Neural cell (in vitro differentiated cells): ENCODE measurements at regions not wholly inside any gene's neighbourhood (a gene's known extent, or its start where the extent isn't known, plus 50 kb on each side); places are given as distances from the start of the nearest gene placed in this dataset.
A peak's percentile ranks its signal among the peaks of the same experiment; 100 is the strongest.

ENCODE experiments used
- H2AFZ ChIP-seq: fragments of 200-600, 300-800 bp; sonication (generic), shearing (Covaris generic); 2 replicates; pipeline ENCODE4 v1.6.0; 2014; ENCODE audit warnings: low read depth, mild to moderate bottlenecking, antibody characterized with exemption, low read length, moderate library complexity
- H3F3A ChIP-seq: fragments of 200-600 bp; shearing (Covaris generic); 2 replicates; pipeline ENCODE4 v1.6.1; 2016; ENCODE audit warnings: mild to moderate bottlenecking, moderate library complexity, mixed read lengths, antibody characterized with exemption, low read length; ENCODE audit not compliant: insufficient read depth, poor library complexity, severe bottlenecking
- H3K27ac ChIP-seq: fragments of 200-600, 300-800 bp; sonication (generic), shearing (Covaris generic); 2 replicates; pipeline ENCODE4 v1.5.1; 2014; ENCODE audit warnings: mild to moderate bottlenecking, low read length, moderate library complexity
- H3K27me3 ChIP-seq: fragments of 300-800, 200-600 bp; sonication (generic), shearing (Covaris generic); 2 replicates; pipeline ENCODE4 v1.6.0; 2014; ENCODE audit warnings: mild to moderate bottlenecking, low read depth, low read length, moderate library complexity; ENCODE audit not compliant: insufficient read depth
- H3K36me3 ChIP-seq: fragments of 300-800, 200-600 bp; sonication (generic), shearing (Covaris generic); 2 replicates; pipeline ENCODE4 v1.5.1; 2014; ENCODE audit warnings: mild to moderate bottlenecking, antibody characterized with exemption, low read length, moderate library complexity; ENCODE audit not compliant: insufficient read depth
- H3K4me2 ChIP-seq: fragments of 300-800, 200-600 bp; sonication (generic), shearing (Covaris generic); 2 replicates; pipeline ENCODE4 v1.6.0; 2014; ENCODE audit warnings: mild to moderate bottlenecking, low read length
- H3K4me3 ChIP-seq: fragments of 300-800, 200-600 bp; sonication (generic), shearing (Covaris generic); 2 replicates; pipeline ENCODE4 v1.5.1; 2014; ENCODE audit warnings: mild to moderate bottlenecking, low read length, moderate library complexity
- H3K79me2 ChIP-seq: fragments of 200-600 bp; shearing (Covaris generic); replicated peaks from 2 replicates; pipeline ENCODE4 v1.6.0; 2014; ENCODE audit warnings: mild to moderate bottlenecking, low read length, moderate library complexity; ENCODE audit not compliant: insufficient read depth
- H3K9ac ChIP-seq: fragments of 300-800, 200-600 bp; sonication (generic), shearing (Covaris generic); 2 replicates; pipeline ENCODE4 v1.6.1; 2016; ENCODE audit warnings: mild to moderate bottlenecking, low read length, mixed read lengths
- H3K9me2 ChIP-seq: fragments of 200-600 bp; shearing (Covaris generic); 2 replicates; pipeline ENCODE4 v1.6.1; 2016; ENCODE audit warnings: mild to moderate bottlenecking, low read length, mixed read lengths; ENCODE audit not compliant: insufficient read depth
- H3K9me3 ChIP-seq: fragments of 200-600, 300-800 bp; sonication (generic), shearing (Covaris generic); 2 replicates; pipeline ENCODE4 v1.6.1; 2016; ENCODE audit warnings: mild to moderate bottlenecking, mixed run types, low read length, moderate library complexity, mixed read lengths
- H4K20me1 ChIP-seq: fragments of 200-600 bp; shearing (Covaris generic); 2 replicates; pipeline ENCODE4 v1.6.1; 2016; ENCODE audit warnings: mild to moderate bottlenecking, mixed run types; ENCODE audit not compliant: insufficient read depth
- CTCF ChIP-seq: fragments of 450-650 bp; IDR thresholded peaks from 2 replicates; pipeline ENCODE4 v1.5.1; 2014; ENCODE audit warnings: antibody characterized with exemption, mild to moderate bottlenecking, moderate library complexity; ENCODE audit not compliant: poor library complexity, severe bottlenecking
- EP300 ChIP-seq: fragments of 450-650 bp; conservative IDR thresholded peaks from 2 replicates; pipeline ENCODE4 v1.6.1; 2014; ENCODE audit warnings: antibody characterized with exemption, mild to moderate bottlenecking, moderate library complexity; ENCODE audit not compliant: poor library complexity, severe bottlenecking
- EZH2 ChIP-seq: fragments of 200-600, 300-800 bp; shearing (Covaris generic), sonication (generic); IDR thresholded peaks from 2 replicates; pipeline ENCODE4 v1.6.1; 2014; ENCODE audit warnings: antibody characterized with exemption, low read length, borderline replicate concordance, mild to moderate bottlenecking; ENCODE audit not compliant: insufficient read depth, poor library complexity, severe bottlenecking
- MXI1 ChIP-seq: fragments of 450-650 bp; conservative IDR thresholded peaks from 2 replicates; pipeline ENCODE4 v1.6.1; 2014; ENCODE audit warnings: antibody characterized with exemption, mild to moderate bottlenecking; ENCODE audit not compliant: poor library complexity, severe bottlenecking
- POLR2AphosphoS5 ChIP-seq: IDR thresholded peaks from 2 replicates; pipeline ENCODE4 v1.6.1; 2012
- RAD21 ChIP-seq: fragments of 450-650 bp; conservative IDR thresholded peaks from 2 replicates; pipeline ENCODE4 v1.6.1; 2014; ENCODE audit warnings: antibody characterized with exemption, mild to moderate bottlenecking, moderate library complexity
- REST ChIP-seq: IDR thresholded peaks from 2 replicates; pipeline ENCODE4 v1.6.1; 2012; ENCODE audit warnings: borderline replicate concordance
- SMC3 ChIP-seq: fragments of 450-650 bp; conservative IDR thresholded peaks from 2 replicates; pipeline ENCODE4 v1.6.1; 2014; ENCODE audit warnings: antibody characterized with exemption, mild to moderate bottlenecking, moderate library complexity; ENCODE audit not compliant: poor library complexity
- TAF1 ChIP-seq: IDR thresholded peaks from 2 replicates; pipeline ENCODE4 v1.6.1; 2012; ENCODE audit warnings: low read depth

GRCh38 chr4:160956875-160957274 lies 1206.9 kb downstream of the FSTL5 start:
- Histone ChIP-seq H2AFZ (no peak overlapping the region), H3K36me3 (no peaks in the 10 kb centered on the region), H3K9ac (no peak overlapping the region), H3K27ac (no peak overlapping the region), H3F3A (no peaks in the 10 kb centered on the region), H3K27me3 (no peaks in the 10 kb centered on the region), H3K79me2 (no peaks in the 10 kb centered on the region), H3K4me2 (no peak overlapping the region), H3K9me3 (no peaks in the 10 kb centered on the region), H3K9me2 (no peaks in the 10 kb centered on the region), H3K4me3 (no peak overlapping the region), H4K20me1 (no peaks in the 10 kb centered on the region)
- TF ChIP-seq RAD21 (no peak), TAF1 (no peak), SMC3 (no peak), CTCF (no peak), POLR2AphosphoS5 (no peak)

GRCh38 chr4:160969925-160970324 lies 1193.9 kb downstream of the FSTL5 start:
- Histone ChIP-seq H3K9me3 (no peaks in the 10 kb centered on the region), H3K27me3 (no peaks in the 10 kb centered on the region), H3K27ac (peak overlapping the region; percentile 36), H3K36me3 (no peaks in the 10 kb centered on the region), H2AFZ (no peak overlapping the region), H3K9me2 (no peaks in the 10 kb centered on the region), H3K79me2 (no peaks in the 10 kb centered on the region), H3K4me2 (no peak overlapping the region), H4K20me1 (no peaks in the 10 kb centered on the region), H3K9ac (no peak overlapping the region), H3K4me3 (no peak overlapping the region), H3F3A (no peaks in the 10 kb centered on the region)
- TF ChIP-seq RAD21 (no peak), CTCF (no peak), EP300 (peak; percentile 99), SMC3 (no peak), EZH2 (no peak), REST (peak; percentile 47), MXI1 (no peak), TAF1 (no peak), POLR2AphosphoS5 (peak; percentile 90)
